HCT116 (cell line): ENCODE measurements at regions not wholly inside any gene's neighbourhood (a gene's known extent, or its start where the extent isn't known, plus 50 kb on each side); places are given as distances from the start of the nearest gene placed in this dataset.

Experiments
- ATAC-seq: fragments of 200-7000 bp; cut with Tn5 transposase; 2 replicates; pipeline ENCODE4 v1.9.1; 2020; ENCODE audit warnings: mild to moderate bottlenecking, moderate library complexity
- BruUV-seq: library from RNA; stranded (reverse); fragments of 400-500 nt; replicated peaks from 2 replicates; lab custom pipeline; 2021; lab: Mats Ljungman, UMichigan
- CTCF ChIA-PET: fragments of 300-600 bp; sonication (Branson Sonifier 250); formaldehyde crosslinking; loops from one replicate; lab custom pipeline; 2021; ENCODE audit warnings: antibody characterized with exemption; lab: Charles Lee
- POLR2A ChIA-PET: fragments of 300-600, 350-600 bp; sonication (Branson Sonifier 250); formaldehyde crosslinking; loops from one replicate; lab custom pipeline; 2021; ENCODE audit warnings: antibody characterized with exemption; lab: Charles Lee
- RAD21 ChIA-PET, 2 experiments: fragments of 300-600 bp; sonication (Branson Sonifier 250); formaldehyde crosslinking; loops; one replicate each; lab custom pipeline; 2023; ENCODE audit warnings: low total read pairs in 2 of 2; ENCODE audit not compliant: uncharacterized antibody in 2 of 2, unreplicated experiment in 2 of 2, low non-redundant PET in 1 of 2; lab: Charles Lee
- DNase-seq: peaks from one replicate; pipeline ENCODE4 v3.0.0-alpha.2; 2010; ENCODE audit warnings: low read depth, low spot score
- H2AFZ ChIP-seq: fragments of 200-600 bp; shearing (Covaris generic), sonication (generic); 2 replicates; pipeline ENCODE4 v1.6.1; 2017; ENCODE audit warnings: low read depth, mixed run types, mixed read lengths, antibody characterized with exemption, low read length; ENCODE audit not compliant: poor library complexity, severe bottlenecking
- H3K27ac ChIP-seq: 2 replicates; pipeline ENCODE4 v1.5.1; 2012; ENCODE audit warnings: low read depth, low read length
- H3K27me3 ChIP-seq: fragments of 200-600 bp; sonication (generic); 2 replicates; pipeline ENCODE4 v1.6.1; 2016; ENCODE audit warnings: mixed run types, low read length, mixed read lengths; ENCODE audit not compliant: insufficient read depth
- H3K36me3 ChIP-seq, 2 experiments: fragments of 200-500 bp in 1 of 2; fragments of 200-600 bp in 1 of 2; sonication (Bioruptor generic) in 1 of 2; sonication (generic) in 1 of 2; 2 replicates each; pipeline versions ENCODE4 v1.5.1 to v1.6.1; 2014 to 2016; ENCODE audit warnings: low read length in 2 of 2, inconsistent platforms in 1 of 2, mixed read lengths in 1 of 2, mixed run types in 1 of 2; ENCODE audit not compliant: insufficient read depth in 2 of 2, control insufficient read depth in 1 of 2
- H3K4me1 ChIP-seq, 2 experiments: fragments of 200-600 bp in 1 of 2; sonication (generic) in 1 of 2; 2 replicates each; pipeline versions ENCODE4 v1.5.1 to v1.6.1; 2012 to 2017; ENCODE audit warnings: low read length in 2 of 2, inconsistent platforms in 1 of 2, mild to moderate bottlenecking in 1 of 2, mixed read lengths in 1 of 2, mixed run types in 1 of 2, moderate library complexity in 1 of 2; ENCODE audit not compliant: insufficient read depth in 2 of 2, control insufficient read depth in 1 of 2
- H3K4me2 ChIP-seq: fragments of 200-600 bp; sonication (generic); 2 replicates; pipeline ENCODE4 v1.6.1; 2017; ENCODE audit warnings: mixed run types, low read length, mixed read lengths
- H3K4me3 ChIP-seq, 2 experiments: fragments of 200-600 bp in 1 of 2; sonication (generic) in 1 of 2; replicated peaks in 1 of 2; 2 replicates each; pipeline ENCODE4 v1.5.1; 2011 to 2016; ENCODE audit warnings: low read length in 2 of 2, control low read depth in 1 of 2, low read depth in 1 of 2, mild to moderate bottlenecking in 1 of 2, mixed read lengths in 1 of 2, mixed run types in 1 of 2
- H3K79me2 ChIP-seq: fragments of 200-600 bp; sonication (generic); 2 replicates; pipeline ENCODE4 v1.6.1; 2017; ENCODE audit warnings: mild to moderate bottlenecking, mixed run types, low read length, moderate library complexity, mixed read lengths; ENCODE audit not compliant: insufficient read depth
- H3K9ac ChIP-seq: fragments of 200-600 bp; sonication (generic); 2 replicates; pipeline ENCODE4 v1.6.1; 2016; ENCODE audit warnings: low read length, mixed read lengths
- H3K9me2 ChIP-seq: fragments of 200-600 bp; sonication (generic), shearing (Covaris generic); 2 replicates; pipeline ENCODE4 v1.6.1; 2017; ENCODE audit warnings: mixed run types, mild to moderate bottlenecking, moderate library complexity; ENCODE audit not compliant: insufficient read depth
- H3K9me3 ChIP-seq, 2 experiments: fragments of 200-500 bp in 1 of 2; fragments of 200-600 bp in 1 of 2; sonication (Bioruptor generic) in 1 of 2; sonication (generic) in 1 of 2; 2 replicates each; pipeline ENCODE4 v1.6.1; 2014 to 2017; ENCODE audit warnings: low read length in 2 of 2, mixed read lengths in 2 of 2, inconsistent platforms in 1 of 2, low read depth in 1 of 2, mild to moderate bottlenecking in 1 of 2, mixed run types in 1 of 2, moderate library complexity in 1 of 2; ENCODE audit not compliant: control insufficient read depth in 1 of 2, insufficient read depth in 1 of 2
- H4K20me1 ChIP-seq: fragments of 200-600 bp; sonication (generic), shearing (Covaris generic); 2 replicates; pipeline ENCODE4 v1.6.1; 2017; ENCODE audit warnings: mixed run types, mild to moderate bottlenecking, moderate library complexity; ENCODE audit not compliant: insufficient read depth
- CEBPB ChIP-seq: IDR thresholded peaks from 2 replicates; pipeline ENCODE4 v1.6.1; 2012; ENCODE audit warnings: low read depth
- EGR1 ChIP-seq: IDR thresholded peaks from 2 replicates; pipeline ENCODE4 v1.6.1; 2012; ENCODE audit warnings: low read depth
- ELF1 ChIP-seq: IDR thresholded peaks from 2 replicates; pipeline ENCODE4 v1.6.1; 2012; ENCODE audit warnings: low read depth, borderline replicate concordance
- EZH2 ChIP-seq: fragments of 200-600 bp; sonication (generic); IDR thresholded peaks from 2 replicates; pipeline ENCODE4 v1.6.1; 2017; ENCODE audit warnings: antibody characterized with exemption, mixed run types
- JUND ChIP-seq: IDR thresholded peaks from 2 replicates; pipeline ENCODE4 v1.6.1; 2012
- POLR2A ChIP-seq: IDR thresholded peaks from 2 replicates; pipeline ENCODE4 v1.7.0; 2011; ENCODE audit warnings: borderline replicate concordance; ENCODE audit not compliant: insufficient read depth, insufficient read length; ENCODE audit errors: extremely low read depth
- RAD21 ChIP-seq: IDR thresholded peaks from 2 replicates; pipeline ENCODE4 v1.6.1; 2012; ENCODE audit warnings: low read depth, mild to moderate bottlenecking
- SIN3A ChIP-seq: IDR thresholded peaks from 2 replicates; pipeline ENCODE4 v1.6.1; 2012; ENCODE audit warnings: low read depth
- SRF ChIP-seq: IDR thresholded peaks from 2 replicates; pipeline ENCODE4 v1.6.1; 2012; ENCODE audit warnings: low read depth
- TCF7L2 ChIP-seq: IDR thresholded peaks from 2 replicates; pipeline ENCODE4 v1.7.0; 2011; ENCODE audit warnings: borderline replicate concordance, inconsistent platforms; ENCODE audit not compliant: insufficient read depth, insufficient read length; ENCODE audit errors: extremely low read depth
- ZFX ChIP-seq: fragments of 450-650 bp; IDR thresholded peaks from 2 replicates; pipeline ENCODE4 v1.6.1; 2017
- intact Hi-C: fragments of 100-400 bp; cut with micrococcal nuclease; formaldehyde crosslinking; loops from 2 replicates; pipeline ENCODE4 v1.10.0; 2022
- TF ChIP-seq, protein P1 (sequence below): IDR thresholded peaks from 2 replicates; pipeline ENCODE4 v1.6.1; 2012; ENCODE audit warnings: low read depth
- TF ChIP-seq, protein P2 (sequence below), 3 experiments: fragments of 200-600 bp in 1 of 3; sonication (generic) in 1 of 3; IDR thresholded peaks in 2 of 3; conservative IDR thresholded peaks in 1 of 3; 2 replicates each; pipeline ENCODE4 v1.5.1; 2012 to 2017; ENCODE audit warnings: low read depth in 2 of 3, low read length in 2 of 3, antibody characterized with exemption in 1 of 3, borderline replicate concordance in 1 of 3, control low read depth in 1 of 3, mild to moderate bottlenecking in 1 of 3, mixed read lengths in 1 of 3, mixed run types in 1 of 3, moderate library complexity in 1 of 3; ENCODE audit not compliant: insufficient read depth in 1 of 3

DNA sequence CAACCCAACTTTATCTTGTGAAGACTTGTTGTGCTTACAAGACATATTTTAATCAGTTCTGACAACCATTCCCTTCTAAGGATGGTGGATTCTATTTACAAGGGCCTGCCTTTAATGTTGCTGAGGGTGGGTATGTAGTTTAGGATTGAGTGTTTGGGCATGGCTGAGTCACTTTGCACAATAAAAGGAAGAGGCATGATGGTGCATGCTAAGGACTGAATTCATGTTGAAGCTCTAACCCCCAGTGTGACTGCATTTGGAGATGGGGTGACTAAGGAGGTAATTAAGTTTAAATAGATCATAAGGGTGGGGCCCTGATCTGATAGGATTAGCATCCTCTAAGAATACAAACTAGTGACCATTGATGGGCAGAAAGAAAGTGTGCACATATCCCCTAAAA is 196.1 kb upstream of the HS3ST3A1 start (continued):
- no peak for TF ChIP-seq POLR2A

DNA sequence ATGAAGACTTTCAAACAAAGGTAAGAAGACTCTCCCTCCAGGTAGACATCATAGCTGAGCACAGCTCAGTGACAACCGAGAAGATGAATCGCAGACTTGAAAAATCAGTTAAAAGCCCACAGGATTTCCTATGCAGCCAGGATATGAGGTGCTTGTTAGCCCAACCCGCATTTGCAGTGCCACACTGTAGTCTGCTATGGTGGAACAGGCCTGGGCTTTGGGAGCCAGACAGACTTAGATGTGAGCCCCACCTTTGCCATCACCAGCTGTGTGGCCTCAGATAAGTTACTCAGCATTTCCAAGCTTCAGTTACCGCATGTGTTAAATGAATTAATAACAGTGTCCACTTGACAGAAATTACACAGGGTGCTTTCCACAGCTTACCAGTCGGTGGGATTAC is 204.4 kb upstream of the HS3ST3A1 start:
- ChIA-PET CTCF (no interaction called here), POLR2A (no interaction called here), RAD21 (no interaction called here)
- intact Hi-C loops, result no loop called here
- no peak overlapping the region for H2AFZ ChIP-seq
- no peaks in the 10 kb centered on the region for H3K27me3 ChIP-seq
- H3K9ac ChIP-seq, result no peak overlapping the region
- no peaks in the 10 kb centered on the region for H3K36me3 ChIP-seq
- H3K27ac ChIP-seq, result no peak overlapping the region
- H3K4me1 ChIP-seq, result no peaks in the 10 kb centered on the region
- DNase-seq, result no peak
- no peak overlapping the region for H3K4me3 ChIP-seq
- no peaks in the 10 kb centered on the region for H4K20me1 ChIP-seq
- no peak for ATAC-seq
- no peaks in the 10 kb centered on the region for H3K79me2 ChIP-seq
- no peaks in the 10 kb centered on the region for H3K9me3 ChIP-seq
- no TSS peak for BruUV-seq
- H3K4me2 ChIP-seq, result no peak overlapping the region
- TF ChIP-seq SIN3A, result no peak
- TF ChIP-seq EGR1, result no peak
- TF ChIP-seq, protein P1, sequence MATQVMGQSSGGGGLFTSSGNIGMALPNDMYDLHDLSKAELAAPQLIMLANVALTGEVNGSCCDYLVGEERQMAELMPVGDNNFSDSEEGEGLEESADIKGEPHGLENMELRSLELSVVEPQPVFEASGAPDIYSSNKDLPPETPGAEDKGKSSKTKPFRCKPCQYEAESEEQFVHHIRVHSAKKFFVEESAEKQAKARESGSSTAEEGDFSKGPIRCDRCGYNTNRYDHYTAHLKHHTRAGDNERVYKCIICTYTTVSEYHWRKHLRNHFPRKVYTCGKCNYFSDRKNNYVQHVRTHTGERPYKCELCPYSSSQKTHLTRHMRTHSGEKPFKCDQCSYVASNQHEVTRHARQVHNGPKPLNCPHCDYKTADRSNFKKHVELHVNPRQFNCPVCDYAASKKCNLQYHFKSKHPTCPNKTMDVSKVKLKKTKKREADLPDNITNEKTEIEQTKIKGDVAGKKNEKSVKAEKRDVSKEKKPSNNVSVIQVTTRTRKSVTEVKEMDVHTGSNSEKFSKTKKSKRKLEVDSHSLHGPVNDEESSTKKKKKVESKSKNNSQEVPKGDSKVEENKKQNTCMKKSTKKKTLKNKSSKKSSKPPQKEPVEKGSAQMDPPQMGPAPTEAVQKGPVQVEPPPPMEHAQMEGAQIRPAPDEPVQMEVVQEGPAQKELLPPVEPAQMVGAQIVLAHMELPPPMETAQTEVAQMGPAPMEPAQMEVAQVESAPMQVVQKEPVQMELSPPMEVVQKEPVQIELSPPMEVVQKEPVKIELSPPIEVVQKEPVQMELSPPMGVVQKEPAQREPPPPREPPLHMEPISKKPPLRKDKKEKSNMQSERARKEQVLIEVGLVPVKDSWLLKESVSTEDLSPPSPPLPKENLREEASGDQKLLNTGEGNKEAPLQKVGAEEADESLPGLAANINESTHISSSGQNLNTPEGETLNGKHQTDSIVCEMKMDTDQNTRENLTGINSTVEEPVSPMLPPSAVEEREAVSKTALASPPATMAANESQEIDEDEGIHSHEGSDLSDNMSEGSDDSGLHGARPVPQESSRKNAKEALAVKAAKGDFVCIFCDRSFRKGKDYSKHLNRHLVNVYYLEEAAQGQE, result no peak
- TF ChIP-seq POLR2A, result no peak
- no peaks in the 10 kb centered on the region for H3K9me2 ChIP-seq

DNA sequence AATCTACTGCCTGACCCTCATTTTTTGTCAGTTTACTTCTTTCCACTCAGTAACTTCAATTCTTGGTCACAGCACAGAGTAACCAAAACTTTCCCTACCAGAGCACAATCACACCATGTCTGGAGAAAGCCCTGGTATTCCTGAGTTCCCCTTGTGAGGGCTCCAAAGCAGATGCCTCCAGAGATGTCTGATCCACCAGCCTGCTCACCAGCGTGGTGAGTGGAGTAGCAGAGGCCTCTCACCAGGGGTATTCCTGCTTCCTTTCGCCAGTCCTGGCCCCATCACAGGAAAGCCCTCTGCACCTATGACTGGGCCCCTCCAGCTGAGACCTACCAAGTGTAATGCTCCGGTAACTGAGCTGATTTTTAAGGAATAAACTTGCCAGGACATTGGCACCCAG is 205.4 kb upstream of the HS3ST3A1 start:
- no peaks in the 10 kb centered on the region for H3K27me3 ChIP-seq
- no peak overlapping the region for H2AFZ ChIP-seq
- no peak overlapping the region for H3K27ac ChIP-seq
- H3K9ac ChIP-seq, result no peak overlapping the region
- H3K4me2 ChIP-seq, result no peak overlapping the region
- CTCF ChIA-PET, result no interaction called here
- no TSS peak for BruUV-seq
- H3K36me3 ChIP-seq, result no peaks in the 10 kb centered on the region
- no peaks in the 10 kb centered on the region for H3K9me2 ChIP-seq
- H4K20me1 ChIP-seq, result no peaks in the 10 kb centered on the region
- RAD21 ChIA-PET, result no interaction called here
- ATAC-seq, result no peak
- POLR2A ChIA-PET, result no interaction called here
- H3K79me2 ChIP-seq, result no peaks in the 10 kb centered on the region
- intact Hi-C loops, result no loop called here
- no peak overlapping the region for H3K4me3 ChIP-seq
- H3K9me3 ChIP-seq, result no peaks in the 10 kb centered on the region
- no peaks in the 10 kb centered on the region for H3K4me1 ChIP-seq
- no peak for DNase-seq
- TF ChIP-seq EGR1 (no peak), TCF7L2 (no peak), CEBPB (no peak), JUND (no peak), EZH2 (no peak), ELF1 (no peak), RAD21 (no peak), ZFX (no peak), SRF (no peak)
- TF ChIP-seq, protein P2, sequence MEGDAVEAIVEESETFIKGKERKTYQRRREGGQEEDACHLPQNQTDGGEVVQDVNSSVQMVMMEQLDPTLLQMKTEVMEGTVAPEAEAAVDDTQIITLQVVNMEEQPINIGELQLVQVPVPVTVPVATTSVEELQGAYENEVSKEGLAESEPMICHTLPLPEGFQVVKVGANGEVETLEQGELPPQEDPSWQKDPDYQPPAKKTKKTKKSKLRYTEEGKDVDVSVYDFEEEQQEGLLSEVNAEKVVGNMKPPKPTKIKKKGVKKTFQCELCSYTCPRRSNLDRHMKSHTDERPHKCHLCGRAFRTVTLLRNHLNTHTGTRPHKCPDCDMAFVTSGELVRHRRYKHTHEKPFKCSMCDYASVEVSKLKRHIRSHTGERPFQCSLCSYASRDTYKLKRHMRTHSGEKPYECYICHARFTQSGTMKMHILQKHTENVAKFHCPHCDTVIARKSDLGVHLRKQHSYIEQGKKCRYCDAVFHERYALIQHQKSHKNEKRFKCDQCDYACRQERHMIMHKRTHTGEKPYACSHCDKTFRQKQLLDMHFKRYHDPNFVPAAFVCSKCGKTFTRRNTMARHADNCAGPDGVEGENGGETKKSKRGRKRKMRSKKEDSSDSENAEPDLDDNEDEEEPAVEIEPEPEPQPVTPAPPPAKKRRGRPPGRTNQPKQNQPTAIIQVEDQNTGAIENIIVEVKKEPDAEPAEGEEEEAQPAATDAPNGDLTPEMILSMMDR (IDR thresholded peaks at IDR 0.05 in 2 of 3, conservative IDR thresholded peaks at IDR 0.05 in 1 of 3; ENCODE audit: borderline replicate concordance in 1 of 3, insufficient read depth in 1 of 3, low read depth in 2 of 3, low read length in 2 of 3), result no peak
